ACHN (cell line): ENCODE measurements at regions not wholly inside any gene's neighbourhood (a gene's known extent, or its start where the extent isn't known, plus 50 kb on each side); places are given as distances from the start of the nearest gene placed in this dataset.
"Not testable (repeated sequence)": the region's sequence is repeated elsewhere in the genome, so short reads cannot be mapped to it uniquely, and the experiment has no call there.

ENCODE experiments used
- DNase-seq: peaks from one replicate; pipeline ENCODE4 v3.0.0-alpha.2; 2015
- in situ Hi-C: cut with HindIII; loops from 2 replicates; pipeline ENCODE4 v1.10.0; 2017; ENCODE audit warnings: low sequenced_read_pairs, low pct_ligation_motif_present, low pct_unique_long_range_greater_than_20kb

DNA sequence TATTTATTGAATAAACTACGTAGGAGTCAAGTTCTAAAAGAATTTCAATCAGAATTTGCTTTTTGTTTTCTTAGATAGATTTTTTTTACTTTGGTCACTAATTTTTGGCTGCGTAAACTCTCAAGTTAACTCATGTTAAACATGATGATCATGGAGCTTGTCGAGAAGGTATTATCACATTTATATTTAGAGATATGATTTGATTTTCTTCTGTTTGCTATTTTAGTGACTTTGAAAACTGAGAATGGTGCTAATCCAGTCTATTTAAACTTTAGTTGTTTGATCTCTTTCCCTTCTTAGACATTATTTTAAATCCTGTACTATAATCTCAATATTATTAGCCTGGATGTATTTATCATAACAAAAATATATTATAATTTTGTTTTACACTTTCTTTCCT is 179.4 kb upstream of the SEMA3C start:
- in situ Hi-C loops: no loop called here
- DNase-seq: no peak

DNA sequence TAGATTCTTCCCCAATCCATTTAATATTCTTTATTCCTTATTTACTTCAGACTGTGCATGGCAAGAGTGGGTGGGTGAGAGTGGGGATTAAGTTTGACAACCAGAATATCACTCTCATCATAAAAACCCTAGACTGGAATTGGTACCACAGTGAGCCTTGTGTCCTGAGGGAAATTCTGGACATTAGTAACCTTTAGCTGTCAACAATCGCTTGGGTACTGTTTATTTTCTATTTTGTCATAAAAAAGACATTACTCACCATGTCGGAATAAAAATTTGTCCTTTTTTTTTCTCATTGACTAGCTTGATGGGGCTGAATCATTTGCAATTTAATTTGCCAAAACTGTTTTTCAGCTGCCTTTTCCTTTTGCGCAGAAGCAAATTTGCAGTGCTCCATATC is 176.1 kb upstream of the SEMA3C start:
- no peak for DNase-seq
- in situ Hi-C loops: no loop called here

DNA sequence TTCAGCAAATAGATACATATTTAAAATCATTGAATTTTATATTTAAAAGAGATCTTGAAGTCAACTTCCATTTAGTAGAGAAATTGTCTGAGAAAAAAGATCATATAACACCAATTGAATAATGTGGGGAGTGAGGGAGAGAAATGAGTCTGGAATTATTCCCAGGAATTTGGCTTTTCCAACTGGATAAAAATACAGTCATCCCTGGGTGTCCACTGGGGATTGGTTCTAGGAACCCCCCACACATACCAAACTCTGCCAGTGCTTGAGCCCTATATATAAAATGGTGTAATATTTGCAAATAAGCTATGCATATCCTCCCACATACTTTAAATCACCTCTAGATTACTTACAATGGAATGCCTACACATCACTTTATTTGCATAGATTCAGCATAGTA is 162.8 kb upstream of the SEMA3C start:
- DNase-seq: no peak
- in situ Hi-C loops: no loop called here

DNA sequence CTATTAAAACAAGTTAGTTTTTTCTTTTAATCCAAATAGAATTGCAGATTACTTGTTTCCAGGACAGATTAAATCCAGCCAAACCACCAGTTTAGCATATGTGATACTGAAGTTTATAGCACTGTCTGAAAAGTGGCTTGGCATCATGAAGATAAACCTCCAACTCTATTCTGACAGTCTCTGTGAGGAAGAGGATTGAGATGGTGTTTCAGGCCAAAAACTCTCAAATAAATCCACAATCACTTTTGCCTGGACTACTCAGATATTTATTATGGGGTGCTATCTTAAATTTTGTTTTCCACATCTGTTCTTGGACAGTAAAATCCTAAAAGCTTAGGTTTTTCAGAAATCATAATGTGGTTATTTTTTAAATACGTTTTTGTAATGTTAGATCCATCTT is 161.7 kb upstream of the SEMA3C start:
- in situ Hi-C loops: no loop called here
- DNase-seq: no peak

DNA sequence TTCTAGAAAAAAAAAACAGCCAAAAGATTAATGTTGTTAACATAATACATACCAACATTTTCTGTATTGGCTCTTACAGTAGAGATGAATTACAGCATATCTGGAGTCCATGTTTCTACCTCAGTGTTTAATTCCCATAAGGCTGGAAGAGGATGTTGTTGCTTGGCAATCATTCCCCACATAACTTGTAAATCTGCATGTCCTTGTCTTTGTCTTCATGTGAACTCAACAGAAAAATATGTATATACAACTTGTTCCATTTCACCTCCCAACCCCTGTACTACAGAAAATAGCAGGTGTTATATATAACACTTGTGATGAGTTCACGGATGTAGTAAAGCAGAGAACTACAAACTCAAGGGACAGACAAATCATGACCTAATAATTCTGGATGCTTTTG is 160.9 kb upstream of the SEMA3C start:
- no peak for DNase-seq
- in situ Hi-C loops: no loop called here

DNA sequence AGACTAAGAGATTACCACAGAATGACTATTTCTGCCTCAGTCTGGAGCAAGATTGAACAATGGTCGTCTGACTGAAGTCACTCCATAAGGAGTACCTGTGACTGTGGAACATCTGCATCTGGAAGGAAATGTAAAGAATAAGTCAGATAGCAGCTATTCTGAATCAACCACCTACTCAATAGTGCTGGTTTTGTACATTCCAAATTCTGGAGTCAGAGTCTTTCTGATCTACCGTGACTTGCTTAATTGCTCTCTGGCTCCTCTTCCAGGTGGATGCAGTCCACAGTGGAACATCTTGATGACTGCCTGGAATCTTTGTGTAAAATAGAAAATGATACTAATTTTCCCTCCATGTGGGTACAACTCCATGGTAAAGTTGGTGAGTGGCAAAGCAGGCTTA is 156.3 kb upstream of the SEMA3C start:
- no peak for DNase-seq
- in situ Hi-C loops: no loop called here

DNA sequence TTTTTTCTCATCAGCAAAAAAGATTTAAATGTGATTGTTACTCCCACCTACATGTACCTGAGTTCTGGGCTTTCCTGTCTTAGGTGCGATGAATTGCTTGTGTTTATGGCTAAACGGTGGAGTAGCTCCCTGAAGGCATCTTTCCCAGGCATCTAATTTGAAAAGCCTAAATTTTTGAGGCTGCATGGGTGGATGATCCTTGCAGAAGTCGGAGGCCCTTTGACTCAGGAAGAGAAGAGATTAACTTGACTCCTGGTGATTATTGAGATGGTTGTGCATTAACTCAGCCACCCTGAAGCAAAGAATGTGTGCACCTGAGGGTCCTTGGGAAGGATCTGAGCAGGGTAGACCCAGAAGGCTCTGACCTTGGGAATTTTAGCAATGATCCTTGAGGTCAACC is 155.6 kb upstream of the SEMA3C start:
- in situ Hi-C loops: no loop called here
- no peak for DNase-seq

DNA sequence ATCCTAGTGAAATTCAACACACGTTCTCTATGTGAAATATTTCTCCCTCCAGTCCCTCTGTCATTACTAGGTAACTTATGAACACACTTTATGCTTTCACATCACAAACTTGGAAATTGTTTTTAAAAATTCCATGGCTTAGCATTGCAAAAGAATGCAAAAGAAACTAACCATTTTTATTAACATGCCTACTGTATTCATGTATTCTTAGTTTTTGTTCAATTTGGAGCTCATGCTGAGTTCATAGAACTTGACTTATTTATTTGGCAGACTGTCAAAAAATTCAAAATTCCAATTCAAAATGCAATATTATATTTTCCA is 155.0 kb upstream of the SEMA3C start:
- no peak for DNase-seq
- in situ Hi-C loops: no loop called here

DNA sequence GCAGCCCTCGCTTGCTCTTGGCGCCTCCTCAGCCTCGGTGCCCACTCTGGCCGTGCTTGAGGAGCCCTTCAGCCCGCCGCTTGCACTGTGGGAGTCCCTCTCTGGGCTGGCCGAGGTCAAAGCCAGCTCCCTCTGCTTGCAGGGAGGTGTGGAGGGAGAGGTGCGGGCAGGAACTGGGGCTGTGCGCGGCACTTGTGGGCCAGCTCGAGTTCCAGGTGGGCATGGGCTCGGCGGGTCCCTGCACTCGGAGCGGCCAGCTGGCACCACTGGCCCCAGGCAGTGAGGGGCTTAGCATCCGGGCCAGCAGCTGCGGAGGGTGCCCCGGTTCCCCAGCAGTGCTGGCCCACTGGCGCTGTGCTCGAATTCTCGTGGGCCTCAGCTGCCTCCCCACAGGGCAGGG is 152.1 kb upstream of the SEMA3C start:
- in situ Hi-C loops: no loop called here
- no peak for DNase-seq

DNA sequence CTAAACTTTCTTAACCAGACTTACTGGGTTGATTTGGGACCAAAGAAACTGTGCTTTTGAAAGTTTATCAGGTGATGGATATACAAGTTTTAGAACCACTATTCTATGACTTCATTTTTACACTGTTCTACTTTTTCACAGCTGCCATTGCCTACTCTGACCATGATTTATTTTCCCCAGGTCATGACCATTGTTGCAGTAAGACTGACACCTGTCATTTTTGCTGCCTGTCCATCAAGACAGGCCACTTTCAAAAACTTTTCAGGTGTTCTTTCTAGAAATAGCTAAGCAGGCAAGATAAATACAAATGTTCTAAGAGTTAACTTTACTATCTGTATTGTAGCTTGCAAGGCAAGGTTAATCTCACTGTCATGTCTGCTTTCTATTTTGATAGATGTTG is 147.9 kb upstream of the SEMA3C start:
- in situ Hi-C loops: no loop called here
- no peak for DNase-seq

DNA sequence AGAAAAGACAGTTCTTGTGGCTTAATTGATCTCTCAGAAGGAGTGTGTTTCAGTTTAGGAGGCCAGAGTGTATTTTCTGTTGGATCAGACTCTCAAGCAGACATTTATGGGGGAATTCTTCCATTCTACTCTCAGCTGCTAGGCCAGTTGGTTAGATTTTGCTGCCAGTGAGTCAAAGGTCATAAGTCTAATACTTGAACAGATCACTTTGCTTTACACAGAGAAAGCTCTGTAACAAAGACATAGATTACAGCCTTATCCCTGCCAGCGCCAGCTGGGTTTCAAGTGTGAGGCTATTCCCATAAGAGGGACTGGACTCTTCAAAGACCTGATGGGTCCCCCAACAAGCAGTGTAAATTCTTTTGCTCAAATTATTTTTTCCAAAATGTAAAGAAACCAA is 145.6 kb upstream of the SEMA3C start:
- in situ Hi-C loops: no loop called here
- no peak for DNase-seq

DNA sequence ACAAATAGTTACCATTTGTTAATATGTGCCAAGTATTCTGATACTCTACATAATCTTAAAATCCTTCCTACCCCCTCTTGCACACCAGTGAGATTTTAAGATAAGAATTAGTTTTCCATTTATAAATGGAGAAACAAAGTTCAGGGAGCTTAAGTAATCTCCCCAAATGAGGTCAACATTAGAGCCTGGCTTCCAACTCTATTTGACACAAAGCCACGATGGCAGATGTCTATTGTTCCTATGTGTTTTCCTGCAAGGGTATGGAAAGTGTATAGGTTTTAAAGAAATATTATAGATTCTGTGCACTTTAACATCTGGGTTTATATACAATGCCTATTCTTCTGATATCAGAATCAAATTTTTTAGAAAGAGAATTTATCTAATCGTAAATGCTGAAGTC is 143.9 kb upstream of the SEMA3C start:
- in situ Hi-C loops: no loop called here

DNA sequence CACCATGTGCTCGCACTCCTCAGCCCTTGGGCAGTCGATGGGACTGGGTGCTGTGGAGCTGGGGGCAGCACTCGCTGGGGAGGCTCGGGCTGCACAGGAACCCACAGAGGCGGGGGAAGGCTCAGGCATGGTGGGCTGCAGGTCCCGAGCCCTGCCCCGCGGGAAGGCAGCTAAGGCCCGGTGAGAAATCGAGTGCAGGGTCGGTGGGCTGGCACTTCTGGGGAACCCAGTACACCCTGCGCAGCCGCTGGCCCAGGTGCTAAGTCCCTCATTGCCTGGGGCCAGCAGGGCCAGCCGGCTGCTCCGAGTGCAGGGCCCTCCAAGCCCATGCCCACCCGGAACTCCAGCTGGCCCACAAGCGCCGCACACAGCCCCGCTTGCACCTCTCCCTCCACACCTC is 138.6 kb upstream of the SEMA3C start:
- in situ Hi-C loops, DNase-seq: not testable (repeated sequence)

More for the DNA sequence above, 143.9 kb upstream of the SEMA3C start:
- DNase-seq: no peak

DNA sequence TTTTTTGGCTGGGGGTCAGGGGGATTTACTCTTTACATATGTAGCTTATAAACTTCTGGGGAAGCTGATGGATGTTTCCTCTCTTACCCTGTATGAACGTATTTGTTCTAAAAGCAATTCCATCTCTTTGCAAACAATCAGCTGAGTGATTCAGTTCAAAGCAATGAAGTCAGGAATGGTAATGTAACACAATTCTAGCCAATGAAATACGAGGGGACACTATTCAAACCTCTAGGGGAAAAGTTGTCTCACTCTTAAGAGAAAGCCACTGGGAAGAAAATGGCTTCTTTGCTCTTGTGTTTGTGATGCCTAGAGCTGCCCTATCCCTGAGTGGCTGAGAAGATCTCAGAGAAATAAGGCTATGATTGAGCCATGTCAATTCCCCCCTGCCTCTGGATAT is 134.8 kb upstream of the SEMA3C start:
- DNase-seq: no peak
- in situ Hi-C loops: no loop called here

DNA sequence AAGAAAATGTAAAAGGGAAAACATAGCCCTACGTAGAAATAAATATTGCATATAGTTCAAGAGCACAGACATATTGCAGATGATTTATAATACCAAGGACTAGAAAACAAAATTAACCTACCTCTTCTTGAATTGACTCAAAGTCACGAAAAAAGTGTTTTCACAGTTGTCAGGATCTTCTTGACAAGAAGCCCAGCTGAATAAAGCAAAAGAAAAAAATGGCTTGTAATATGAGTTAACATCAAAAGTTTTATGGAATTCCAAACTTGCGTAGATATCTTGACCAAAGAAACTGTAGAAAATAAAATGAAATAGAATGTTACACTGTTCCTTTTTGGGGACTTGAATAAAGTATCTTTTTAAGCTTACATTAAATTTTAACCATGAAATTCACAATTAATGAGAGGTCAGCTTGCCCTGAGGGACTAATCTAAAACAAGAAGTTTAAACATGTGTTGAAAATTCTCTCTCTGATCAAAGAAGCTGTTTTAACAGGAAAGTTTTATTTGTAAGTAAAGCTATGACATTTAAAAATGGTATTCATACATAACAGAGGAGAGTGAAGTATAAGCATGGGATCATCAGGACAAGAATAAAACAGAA is 133.1 kb upstream of the SEMA3C start:
- no peak for DNase-seq
- in situ Hi-C loops: no loop called here

DNA sequence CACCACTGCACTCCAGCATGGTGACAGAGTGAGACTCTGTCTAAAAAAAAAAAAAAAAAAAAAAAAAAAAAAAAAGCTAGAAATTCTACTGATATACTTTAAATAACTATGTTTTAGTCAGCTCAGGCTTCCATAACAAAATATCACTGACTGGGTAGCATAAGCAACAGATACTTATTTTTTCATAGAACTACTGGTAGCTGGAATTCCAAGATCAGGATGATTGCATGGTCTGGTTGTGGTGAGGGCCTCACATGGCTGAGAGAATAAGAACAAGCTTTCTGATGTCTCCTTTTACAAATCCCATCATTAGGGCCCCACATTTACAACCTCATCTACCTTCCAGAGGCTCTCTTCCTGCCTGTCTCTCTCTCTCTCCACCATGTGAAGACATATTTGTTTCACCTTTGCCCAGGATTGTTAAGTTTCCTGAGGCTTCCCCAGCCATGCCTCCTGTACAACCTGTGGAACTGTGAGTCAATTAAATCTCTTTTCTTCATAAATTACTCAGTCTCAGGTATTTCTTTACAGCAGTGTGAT is 126.7 kb upstream of the SEMA3C start:
- in situ Hi-C loops: no loop called here
- DNase-seq: no peak

DNA sequence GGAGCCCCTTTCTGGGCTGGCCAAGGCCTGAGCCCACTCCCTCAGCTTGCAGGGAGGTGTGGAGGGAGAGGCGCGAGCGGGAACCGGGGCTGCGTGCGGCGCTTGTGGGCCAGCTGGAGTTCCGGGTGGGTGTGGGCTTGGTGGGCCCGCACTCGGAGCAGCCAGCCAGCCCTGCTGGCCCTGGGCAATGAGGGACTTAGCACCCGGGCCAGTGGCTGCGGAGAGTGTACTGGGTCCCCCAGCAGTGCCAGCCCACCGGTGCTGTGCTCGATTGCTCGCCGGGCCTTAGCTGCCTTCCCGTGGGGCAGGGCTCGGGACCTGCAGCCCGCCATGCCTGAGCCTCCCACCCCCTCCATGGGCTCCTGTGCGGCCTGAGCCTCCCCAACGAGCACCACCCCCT is 123.8 kb upstream of the SEMA3C start:
- in situ Hi-C loops, DNase-seq: not testable (repeated sequence)

DNA sequence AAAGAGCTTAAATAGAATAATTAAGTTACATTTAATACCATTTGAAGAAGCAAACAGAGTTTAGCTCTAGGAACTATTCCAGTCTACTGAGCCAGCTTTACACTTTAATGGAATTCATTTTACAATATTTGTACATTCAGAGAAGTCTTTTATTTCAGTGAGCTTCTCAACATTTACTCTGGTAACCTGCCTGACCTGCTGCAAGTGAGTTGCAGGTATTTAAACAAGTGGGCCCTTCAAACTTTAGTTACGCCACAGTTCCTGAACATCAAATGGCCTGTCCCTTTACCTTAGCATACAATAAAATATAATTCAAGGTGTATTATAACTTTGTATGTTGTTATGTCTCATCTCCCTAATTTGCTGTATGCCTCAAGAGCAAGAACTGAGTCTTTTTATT is 121.6 kb upstream of the SEMA3C start:
- no peak for DNase-seq
- in situ Hi-C loops: no loop called here

DNA sequence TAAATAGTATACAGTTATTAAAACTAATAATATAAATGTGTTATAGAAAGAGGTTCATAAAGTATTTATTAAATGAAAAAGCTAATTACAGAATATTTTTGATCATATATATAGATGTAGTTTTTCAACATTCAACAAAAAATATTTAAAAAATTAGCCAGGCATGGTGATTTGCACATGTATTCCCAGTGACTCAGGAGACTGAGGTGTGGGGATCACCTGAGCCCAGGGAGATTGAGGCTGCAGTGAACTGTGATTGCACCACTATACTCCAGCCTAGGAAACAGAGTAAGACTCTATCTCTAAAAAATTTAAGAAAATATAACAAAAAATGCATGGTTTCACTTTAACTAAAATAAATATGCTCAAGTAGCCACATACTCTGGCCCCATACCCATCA is 118.0 kb upstream of the SEMA3C start:
- in situ Hi-C loops: no loop called here
- no peak for DNase-seq

DNA sequence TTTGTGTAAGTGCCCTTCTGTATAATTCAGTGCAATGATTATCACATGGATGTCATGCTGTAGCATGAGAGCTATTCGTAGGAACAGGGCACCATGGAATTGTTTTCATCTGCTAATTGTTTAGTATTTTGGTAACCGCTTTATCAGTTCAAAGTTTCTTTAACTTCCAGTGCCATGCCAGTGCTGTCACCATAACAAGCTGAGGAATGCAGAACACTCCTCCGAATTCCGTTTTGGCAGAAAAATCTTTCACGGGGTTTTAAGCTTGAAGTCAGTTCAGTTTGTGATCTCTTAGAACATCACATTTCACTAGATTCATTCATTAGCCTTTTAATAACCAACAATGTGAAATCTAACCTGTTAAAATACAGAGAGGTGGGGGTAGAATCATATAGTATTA is 117.2 kb upstream of the SEMA3C start:
- in situ Hi-C loops: no loop called here

DNA sequence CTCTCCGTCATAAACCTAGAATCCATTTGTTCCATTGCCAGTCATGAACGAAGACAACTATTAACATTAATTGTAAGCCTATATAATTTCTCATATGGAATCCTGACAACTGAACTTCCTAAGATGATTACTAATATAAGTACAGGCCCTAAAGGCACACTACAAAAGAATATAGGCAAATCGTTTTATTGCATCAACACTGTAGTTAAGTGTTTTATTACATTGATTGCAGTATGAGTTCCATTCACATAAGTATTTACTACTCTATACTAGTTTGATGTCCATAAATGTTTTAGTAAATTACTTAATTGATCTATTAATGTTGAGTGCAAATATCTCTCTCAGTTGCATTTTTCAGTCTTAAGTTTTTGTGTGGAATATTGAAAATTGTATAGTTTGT is 113.1 kb upstream of the SEMA3C start:
- DNase-seq: no peak
- in situ Hi-C loops: no loop called here

More for the DNA sequence above, 117.2 kb upstream of the SEMA3C start:
- no peak for DNase-seq
